NB4 (cell line): ENCODE measurements at regions not wholly inside any gene's neighbourhood (a gene's known extent, or its start where the extent isn't known, plus 50 kb on each side); places are given as distances from the start of the nearest gene placed in this dataset.

Experiments
- MYC ChIP-seq: IDR thresholded peaks from 2 replicates; pipeline ENCODE4 v1.6.1; 2011; ENCODE audit warnings: low read depth, low read length
- POLR2A ChIP-seq: IDR thresholded peaks from 2 replicates; pipeline ENCODE4 v1.6.1; 2011; ENCODE audit warnings: mild to moderate bottlenecking; ENCODE audit not compliant: insufficient read length; ENCODE audit errors: extremely low read depth
- TF ChIP-seq, protein P1 (sequence below): IDR thresholded peaks from one replicate; pipeline ENCODE4 v1.5.1; 2012; ENCODE audit warnings: low read depth, low read length

DNA sequence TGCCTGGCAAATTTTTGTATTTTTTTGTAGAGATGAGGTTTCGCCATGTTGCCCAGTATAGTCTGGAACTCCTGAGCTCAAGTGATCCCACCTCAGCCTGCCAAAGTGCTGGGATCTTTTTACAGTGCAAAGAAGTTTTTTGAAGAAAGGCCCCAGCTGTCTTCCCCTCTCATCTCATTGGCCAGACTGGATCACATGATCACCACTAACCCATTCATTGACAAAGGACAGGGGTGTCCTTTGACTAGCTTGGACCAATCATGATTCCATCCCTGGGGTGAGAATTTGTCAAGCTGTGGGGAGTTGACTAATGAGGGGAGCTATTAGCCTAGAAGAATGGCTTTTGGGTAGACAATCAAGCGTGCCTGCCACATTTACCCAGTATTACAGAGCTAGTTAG is 232.9 kb upstream of the TANK start:
- TF ChIP-seq, protein P1, sequence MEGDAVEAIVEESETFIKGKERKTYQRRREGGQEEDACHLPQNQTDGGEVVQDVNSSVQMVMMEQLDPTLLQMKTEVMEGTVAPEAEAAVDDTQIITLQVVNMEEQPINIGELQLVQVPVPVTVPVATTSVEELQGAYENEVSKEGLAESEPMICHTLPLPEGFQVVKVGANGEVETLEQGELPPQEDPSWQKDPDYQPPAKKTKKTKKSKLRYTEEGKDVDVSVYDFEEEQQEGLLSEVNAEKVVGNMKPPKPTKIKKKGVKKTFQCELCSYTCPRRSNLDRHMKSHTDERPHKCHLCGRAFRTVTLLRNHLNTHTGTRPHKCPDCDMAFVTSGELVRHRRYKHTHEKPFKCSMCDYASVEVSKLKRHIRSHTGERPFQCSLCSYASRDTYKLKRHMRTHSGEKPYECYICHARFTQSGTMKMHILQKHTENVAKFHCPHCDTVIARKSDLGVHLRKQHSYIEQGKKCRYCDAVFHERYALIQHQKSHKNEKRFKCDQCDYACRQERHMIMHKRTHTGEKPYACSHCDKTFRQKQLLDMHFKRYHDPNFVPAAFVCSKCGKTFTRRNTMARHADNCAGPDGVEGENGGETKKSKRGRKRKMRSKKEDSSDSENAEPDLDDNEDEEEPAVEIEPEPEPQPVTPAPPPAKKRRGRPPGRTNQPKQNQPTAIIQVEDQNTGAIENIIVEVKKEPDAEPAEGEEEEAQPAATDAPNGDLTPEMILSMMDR: no peak
- TF ChIP-seq POLR2A (no peak), MYC (no peak)
